Astrocyte (in vitro differentiated cells and primary cell): ENCODE measurements at regions not wholly inside any gene's neighbourhood (a gene's known extent, or its start where the extent isn't known, plus 50 kb on each side); places are given as distances from the start of the nearest gene placed in this dataset.

ENCODE experiments used
- EZH2 ChIP-seq: IDR thresholded peaks from 2 replicates; pipeline ENCODE4 v1.6.1; 2012; ENCODE audit warnings: mild to moderate bottlenecking, low read length, inconsistent platforms; ENCODE audit not compliant: insufficient read depth
- TF ChIP-seq, protein P1 (sequence below): IDR thresholded peaks from 2 replicates; pipeline ENCODE4 v1.5.1; 2011; ENCODE audit warnings: low read depth, mild to moderate bottlenecking, inconsistent platforms, low read length, moderate library complexity; ENCODE audit not compliant: insufficient read depth

DNA sequence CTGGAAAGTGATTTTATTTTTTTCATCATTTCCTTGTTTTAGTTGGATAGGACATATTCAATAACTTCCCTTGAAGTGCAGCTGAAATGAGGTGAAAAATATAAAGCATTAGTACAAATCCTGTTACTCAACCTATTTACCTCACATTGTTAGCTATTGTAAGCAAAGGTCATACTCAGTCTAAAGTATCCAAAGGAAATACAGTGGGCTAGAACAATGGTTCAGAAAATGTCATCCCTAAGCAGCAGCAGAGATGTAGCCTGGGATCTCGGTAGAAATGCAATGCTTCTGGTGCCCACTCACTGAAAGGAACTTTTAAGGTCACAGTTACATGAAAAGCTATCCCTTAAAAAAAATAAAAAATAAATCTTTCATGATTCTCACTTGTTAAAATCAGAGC, 300.6 kb downstream of the PPP4R3C start:
- TF ChIP-seq, protein P1, sequence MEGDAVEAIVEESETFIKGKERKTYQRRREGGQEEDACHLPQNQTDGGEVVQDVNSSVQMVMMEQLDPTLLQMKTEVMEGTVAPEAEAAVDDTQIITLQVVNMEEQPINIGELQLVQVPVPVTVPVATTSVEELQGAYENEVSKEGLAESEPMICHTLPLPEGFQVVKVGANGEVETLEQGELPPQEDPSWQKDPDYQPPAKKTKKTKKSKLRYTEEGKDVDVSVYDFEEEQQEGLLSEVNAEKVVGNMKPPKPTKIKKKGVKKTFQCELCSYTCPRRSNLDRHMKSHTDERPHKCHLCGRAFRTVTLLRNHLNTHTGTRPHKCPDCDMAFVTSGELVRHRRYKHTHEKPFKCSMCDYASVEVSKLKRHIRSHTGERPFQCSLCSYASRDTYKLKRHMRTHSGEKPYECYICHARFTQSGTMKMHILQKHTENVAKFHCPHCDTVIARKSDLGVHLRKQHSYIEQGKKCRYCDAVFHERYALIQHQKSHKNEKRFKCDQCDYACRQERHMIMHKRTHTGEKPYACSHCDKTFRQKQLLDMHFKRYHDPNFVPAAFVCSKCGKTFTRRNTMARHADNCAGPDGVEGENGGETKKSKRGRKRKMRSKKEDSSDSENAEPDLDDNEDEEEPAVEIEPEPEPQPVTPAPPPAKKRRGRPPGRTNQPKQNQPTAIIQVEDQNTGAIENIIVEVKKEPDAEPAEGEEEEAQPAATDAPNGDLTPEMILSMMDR: no peak
- TF ChIP-seq EZH2: no peak
